B cell (primary cell): ENCODE measurements at regions not wholly inside any gene's neighbourhood (a gene's known extent, or its start where the extent isn't known, plus 50 kb on each side); places are given as distances from the start of the nearest gene placed in this dataset.

ENCODE experiments used
- CTCF ChIP-seq: fragments of 200-600 bp; IDR thresholded peaks from one replicate; pipeline ENCODE4 v1.8.0; 2022; ENCODE audit warnings: antibody characterized with exemption, mild to moderate bottlenecking
- EZH2 ChIP-seq: IDR thresholded peaks from 2 replicates; pipeline ENCODE4 v1.6.1; 2012; ENCODE audit warnings: borderline replicate concordance, low read depth, mild to moderate bottlenecking, moderate library complexity, low read length; ENCODE audit not compliant: insufficient read depth, poor library complexity, severe bottlenecking

DNA sequence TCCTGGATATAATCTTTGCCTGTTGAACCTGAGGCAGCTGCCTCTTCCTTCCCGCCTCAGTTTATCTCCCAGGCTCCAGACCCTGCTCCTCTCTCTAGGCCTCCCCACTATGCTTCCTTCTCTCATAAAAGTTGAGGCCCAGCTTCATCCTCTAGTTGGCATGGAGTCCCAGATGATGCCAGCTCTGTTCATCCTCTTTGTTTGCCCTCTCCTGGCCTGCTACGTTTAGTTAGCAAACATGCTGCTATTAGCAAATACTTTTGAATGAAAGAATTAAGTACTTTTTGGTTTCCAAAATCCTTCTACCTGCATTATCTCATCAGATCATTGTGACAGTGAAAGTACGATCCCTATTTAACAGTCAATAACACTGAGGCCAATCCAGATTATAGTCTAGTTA lies 472.5 kb downstream of the COG6 start:
- TF ChIP-seq CTCF (no peak), EZH2 (no peak)
